Uterus (tissue), 3 donors: ENCODE measurements at regions not wholly inside any gene's neighbourhood (a gene's known extent, or its start where the extent isn't known, plus 50 kb on each side); places are given as distances from the start of the nearest gene placed in this dataset.

Experiments used
- DNase-seq, 2 donors: peaks; one replicate each; pipeline ENCODE4 v3.0.0-alpha.2; 2019 to 2020
- H3K27ac ChIP-seq, 2 donors: fragments of 200-600 bp; sonication (generic); 1 replicate in 1 of 2; 2 replicates in 1 of 2; pipeline ENCODE4 v1.5.1; 2016 to 2018
- H3K27me3 ChIP-seq, 2 donors: fragments of 200-600 bp; sonication (generic); one replicate each; pipeline ENCODE4 v1.5.1; 2018 to 2019; ENCODE audit warnings: control low read depth in 1 of 2
- H3K36me3 ChIP-seq, 2 donors: fragments of 200-600 bp; sonication (generic); one replicate each; pipeline ENCODE4 v1.5.1; 2019; ENCODE audit warnings: control low read depth in 1 of 2
- H3K4me1 ChIP-seq, 2 donors: fragments of 200-600 bp; sonication (generic); one replicate each; pipeline ENCODE4 v1.5.1; 2018 to 2019; ENCODE audit warnings: control low read depth in 1 of 2
- H3K4me3 ChIP-seq, 2 donors: fragments of 200-600 bp; sonication (generic); 1 replicate in 1 of 2; 2 replicates in 1 of 2; pipeline ENCODE4 v1.5.1; 2018 to 2019; ENCODE audit warnings: mild to moderate bottlenecking in 1 of 2
- H3K9me3 ChIP-seq, 2 donors: fragments of 200-600 bp; sonication (generic); one replicate each; pipeline ENCODE4 v1.5.1; 2019; ENCODE audit warnings: control low read depth in 1 of 2
- POLR2A ChIP-seq, 2 donors: fragments of 450-650 bp; IDR thresholded peaks; one replicate each; pipeline ENCODE4 v1.6.1; 2016; ENCODE audit warnings: antibody characterized with exemption in 2 of 2, mild to moderate bottlenecking in 1 of 2, moderate library complexity in 1 of 2
- intact Hi-C: fragments of 100-400 bp; cut with DNase I; formaldehyde crosslinking; loops from one replicate; pipeline ENCODE4 v1.15.1; 2023; ENCODE audit warnings: low total_unique reads
- TF ChIP-seq, protein P1 (sequence below), 4 experiments: fragments of 200-600 bp in 2 of 4; fragments of 450-650 bp in 2 of 4; sonication (generic) in 2 of 4; IDR thresholded peaks; one replicate each; pipeline ENCODE4 v1.5.1; 2016 to 2019; ENCODE audit warnings: antibody characterized with exemption in 4 of 4, mild to moderate bottlenecking in 2 of 4, moderate library complexity in 1 of 4
- donor health status: DM: yes; HTN: yes; CAD: no.

GRCh38 chr6:19465760-19466159 lies 371.4 kb upstream of the ID4 start:
- intact Hi-C loops = no loop called here
- TF ChIP-seq, protein P1, sequence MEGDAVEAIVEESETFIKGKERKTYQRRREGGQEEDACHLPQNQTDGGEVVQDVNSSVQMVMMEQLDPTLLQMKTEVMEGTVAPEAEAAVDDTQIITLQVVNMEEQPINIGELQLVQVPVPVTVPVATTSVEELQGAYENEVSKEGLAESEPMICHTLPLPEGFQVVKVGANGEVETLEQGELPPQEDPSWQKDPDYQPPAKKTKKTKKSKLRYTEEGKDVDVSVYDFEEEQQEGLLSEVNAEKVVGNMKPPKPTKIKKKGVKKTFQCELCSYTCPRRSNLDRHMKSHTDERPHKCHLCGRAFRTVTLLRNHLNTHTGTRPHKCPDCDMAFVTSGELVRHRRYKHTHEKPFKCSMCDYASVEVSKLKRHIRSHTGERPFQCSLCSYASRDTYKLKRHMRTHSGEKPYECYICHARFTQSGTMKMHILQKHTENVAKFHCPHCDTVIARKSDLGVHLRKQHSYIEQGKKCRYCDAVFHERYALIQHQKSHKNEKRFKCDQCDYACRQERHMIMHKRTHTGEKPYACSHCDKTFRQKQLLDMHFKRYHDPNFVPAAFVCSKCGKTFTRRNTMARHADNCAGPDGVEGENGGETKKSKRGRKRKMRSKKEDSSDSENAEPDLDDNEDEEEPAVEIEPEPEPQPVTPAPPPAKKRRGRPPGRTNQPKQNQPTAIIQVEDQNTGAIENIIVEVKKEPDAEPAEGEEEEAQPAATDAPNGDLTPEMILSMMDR (IDR thresholded peaks at IDR 0.05) = no peak
- no peak for TF ChIP-seq POLR2A (IDR thresholded peaks at IDR 0.05)
- H3K4me1 ChIP-seq = peaks cover 0 to 5% of the 10 kb centered on the region in 2 donors
- H3K27me3 ChIP-seq = no peaks in the 10 kb centered on the region
- no peaks in the 10 kb centered on the region for H3K9me3 ChIP-seq
- no peaks in the 10 kb centered on the region for H3K36me3 ChIP-seq
- DNase-seq = peak in 1 of 2 donors; percentile 29
- H3K4me3 ChIP-seq = no peak overlapping the region
- peak overlapping the region; percentile 0 to 43 for H3K27ac ChIP-seq

GRCh38 chr6:19470333-19470732 lies 366.8 kb upstream of the ID4 start:
- peaks cover 0 to 1% of the 10 kb centered on the region in 2 donors for H3K4me1 ChIP-seq
- no peak overlapping the region for H3K4me3 ChIP-seq
- intact Hi-C loops = no loop called here
- H3K27ac ChIP-seq = no peak overlapping the region
- H3K36me3 ChIP-seq = no peaks in the 10 kb centered on the region
- H3K27me3 ChIP-seq = no peaks in the 10 kb centered on the region
- DNase-seq = no peak
- H3K9me3 ChIP-seq = no peaks in the 10 kb centered on the region
- TF ChIP-seq, protein P1 (IDR thresholded peaks at IDR 0.05) = no peak
- TF ChIP-seq POLR2A (IDR thresholded peaks at IDR 0.05) = no peak

DNA sequence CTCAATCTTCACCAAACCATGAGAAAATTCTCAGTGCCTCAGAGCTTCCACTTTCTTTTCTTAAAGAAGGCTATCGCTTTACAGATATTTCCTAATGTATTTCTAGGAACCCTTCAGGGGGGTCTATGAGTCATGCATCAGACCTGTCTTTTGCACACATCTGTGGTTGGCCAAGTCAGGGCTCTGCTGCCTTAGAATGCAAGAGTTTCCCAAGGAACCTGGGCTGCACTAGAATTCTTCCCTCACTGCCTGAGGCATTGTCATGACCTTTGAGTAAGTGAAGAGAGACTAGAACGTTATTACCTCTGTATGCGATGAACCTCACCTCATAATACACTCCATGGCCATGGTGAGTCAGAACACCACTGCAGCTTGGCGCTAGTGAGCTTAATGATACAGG lies 365.0 kb upstream of the ID4 start:
- H3K4me3 ChIP-seq = no peak overlapping the region
- no peak for TF ChIP-seq POLR2A (IDR thresholded peaks at IDR 0.05)
- TF ChIP-seq, protein P1 (IDR thresholded peaks at IDR 0.05) = no peak
- intact Hi-C loops = no loop called here
- H3K27ac ChIP-seq = no peak overlapping the region
- no peak for DNase-seq
- no peaks in the 10 kb centered on the region for H3K4me1 ChIP-seq
- H3K27me3 ChIP-seq = no peaks in the 10 kb centered on the region
- H3K9me3 ChIP-seq = no peaks in the 10 kb centered on the region
- no peaks in the 10 kb centered on the region for H3K36me3 ChIP-seq

GRCh38 chr6:19472850-19473249 lies 364.3 kb upstream of the ID4 start:
- H3K4me1 ChIP-seq = no peaks in the 10 kb centered on the region
- no peak for DNase-seq

GRCh38 chr6:19477563-19477962 lies 359.6 kb upstream of the ID4 start:
- Histone ChIP-seq H3K4me3 (no peak overlapping the region), H3K27ac (no peak overlapping the region), H3K36me3 (no peaks in the 10 kb centered on the region), H3K4me1 (no peaks in the 10 kb centered on the region), H3K27me3 (no peaks in the 10 kb centered on the region), H3K9me3 (no peaks in the 10 kb centered on the region)
- TF ChIP-seq POLR2A (IDR thresholded peaks at IDR 0.05) = no peak
- TF ChIP-seq, protein P1 (IDR thresholded peaks at IDR 0.05) = no peak
- intact Hi-C loops = no loop called here
- no peak for DNase-seq

More at GRCh38 chr6:19472850-19473249, 364.3 kb upstream of the ID4 start:
- no peaks in the 10 kb centered on the region for H3K27me3 ChIP-seq
- no peaks in the 10 kb centered on the region for H3K36me3 ChIP-seq
- H3K4me3 ChIP-seq = no peak overlapping the region
- H3K27ac ChIP-seq = no peak overlapping the region
- H3K9me3 ChIP-seq = no peaks in the 10 kb centered on the region
- TF ChIP-seq, protein P1 (IDR thresholded peaks at IDR 0.05) = no peak
- TF ChIP-seq POLR2A (IDR thresholded peaks at IDR 0.05) = no peak
- intact Hi-C loops = no loop called here
